ENCODE measurements at regions not wholly inside any gene's neighbourhood (a gene's known extent, or its start where the extent isn't known, plus 50 kb on each side); places are given as distances from the start of the nearest gene placed in this dataset.

DNA sequence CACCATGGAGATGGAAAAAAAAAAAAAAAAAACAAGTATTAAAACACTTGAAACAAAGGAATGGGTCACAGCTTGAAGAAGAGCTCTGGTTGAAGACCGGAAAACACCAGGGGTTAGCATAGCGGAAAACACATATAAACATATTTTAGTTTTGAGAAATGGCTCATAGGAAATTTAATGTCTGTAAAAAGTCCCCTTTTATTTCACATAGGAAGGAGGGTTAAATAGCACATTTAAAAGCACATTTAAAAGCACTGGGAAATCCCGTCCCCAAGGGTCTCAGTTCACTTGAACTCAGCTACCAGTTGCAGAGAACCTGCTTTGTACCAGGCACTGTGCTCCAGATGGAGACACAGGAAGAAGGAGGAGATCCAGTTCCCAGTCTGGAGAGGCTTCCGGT is 65.5 kb downstream of the KCNE4 start:
- TF ChIP-seq, protein P1, sequence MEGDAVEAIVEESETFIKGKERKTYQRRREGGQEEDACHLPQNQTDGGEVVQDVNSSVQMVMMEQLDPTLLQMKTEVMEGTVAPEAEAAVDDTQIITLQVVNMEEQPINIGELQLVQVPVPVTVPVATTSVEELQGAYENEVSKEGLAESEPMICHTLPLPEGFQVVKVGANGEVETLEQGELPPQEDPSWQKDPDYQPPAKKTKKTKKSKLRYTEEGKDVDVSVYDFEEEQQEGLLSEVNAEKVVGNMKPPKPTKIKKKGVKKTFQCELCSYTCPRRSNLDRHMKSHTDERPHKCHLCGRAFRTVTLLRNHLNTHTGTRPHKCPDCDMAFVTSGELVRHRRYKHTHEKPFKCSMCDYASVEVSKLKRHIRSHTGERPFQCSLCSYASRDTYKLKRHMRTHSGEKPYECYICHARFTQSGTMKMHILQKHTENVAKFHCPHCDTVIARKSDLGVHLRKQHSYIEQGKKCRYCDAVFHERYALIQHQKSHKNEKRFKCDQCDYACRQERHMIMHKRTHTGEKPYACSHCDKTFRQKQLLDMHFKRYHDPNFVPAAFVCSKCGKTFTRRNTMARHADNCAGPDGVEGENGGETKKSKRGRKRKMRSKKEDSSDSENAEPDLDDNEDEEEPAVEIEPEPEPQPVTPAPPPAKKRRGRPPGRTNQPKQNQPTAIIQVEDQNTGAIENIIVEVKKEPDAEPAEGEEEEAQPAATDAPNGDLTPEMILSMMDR (IDR thresholded peaks at IDR 0.05), result no peak
- no peak for TF ChIP-seq EZH2 (IDR thresholded peaks at IDR 0.05; ENCODE audit: borderline replicate concordance, insufficient read depth, low read depth, low read length, poor library complexity, severe bottlenecking)

All from B cell (primary cell).